K562 (cell line): ENCODE measurements at regions not wholly inside any gene's neighbourhood (a gene's known extent, or its start where the extent isn't known, plus 50 kb on each side); places are given as distances from the start of the nearest gene placed in this dataset.

Experiments used
- ATAC-seq: fragments of 200-7000 bp; cut with Tn5 transposase; 3 replicates; pipeline ENCODE4 v1.9.1; 2020; ENCODE audit warnings: moderate library complexity
- BruUV-seq: library from RNA; stranded (reverse); fragments of 400-500 nt; replicated peaks from 2 replicates; lab custom pipeline; 2021; lab: Mats Ljungman, UMichigan
- CTCF ChIA-PET: fragments of 300-600 bp; formaldehyde crosslinking; extraction: SDS; loops from one replicate; lab custom pipeline; 2021; ENCODE audit warnings: low intra/inter-chr PET ratio; lab: Yijun Ruan, JAX
- POLR2A ChIA-PET: fragments of 300-600, 350-650 bp; sonication (Branson Sonifier 250); formaldehyde crosslinking; extraction: SDS; loops from one replicate; lab custom pipeline; 2021; ENCODE audit warnings: antibody characterized with exemption, inconsistent platforms; lab: Yijun Ruan, JAX
- DNase-seq, 4 experiments: peaks; one replicate each; pipeline versions ENCODE4 v3.0.0 to v3.0.0-alpha.2; 2011 to 2018; ENCODE audit warnings: low spot score in 3 of 4, mixed read lengths in 3 of 4; ENCODE audit errors: extremely low read depth in 1 of 4
- FAIRE-seq: peaks from 2 replicates; lab custom pipeline; 2011; peaks lifted over from hg19 to GRCh38; lab: Jason Lieb, UNC
- H2AFZ ChIP-seq: 2 replicates; pipeline ENCODE4 v1.6.0; 2011; ENCODE audit warnings: low read depth, low read length, control low read depth, inconsistent platforms
- H3K27ac ChIP-seq: fragments of 200-600 bp; 3 replicates; pipeline ENCODE4 v1.8.0; 2011; ENCODE audit warnings: low read depth, mild to moderate bottlenecking, control low read depth, inconsistent platforms, low read length, moderate library complexity, mixed read lengths; ENCODE audit errors: extremely low read depth
- H3K27me3 ChIP-seq, 2 experiments: fragments of 300-600 bp in 1 of 2; 2 replicates in 1 of 2; 3 replicates in 1 of 2; pipeline versions ENCODE4 v1.6.0 to v1.8.0; 2011; ENCODE audit warnings: inconsistent platforms in 2 of 2, low read length in 2 of 2, mild to moderate bottlenecking in 1 of 2, mixed read lengths in 1 of 2, moderate library complexity in 1 of 2; ENCODE audit not compliant: control insufficient read depth in 2 of 2, insufficient read depth in 2 of 2
- H3K36me3 ChIP-seq: fragments of 300-600 bp; 3 replicates; pipeline ENCODE4 v1.8.0; 2011; ENCODE audit warnings: mild to moderate bottlenecking, low read length, inconsistent platforms; ENCODE audit not compliant: control insufficient read depth, insufficient read depth
- H3K4me1 ChIP-seq, 2 experiments: fragments of 200-600 bp in 1 of 2; replicated peaks in 1 of 2; 2 replicates in 1 of 2; 3 replicates in 1 of 2; pipeline versions ENCODE4 v1.5.1 to v1.8.0; 2011; ENCODE audit warnings: inconsistent platforms in 2 of 2, low read length in 2 of 2, mild to moderate bottlenecking in 1 of 2, mixed read lengths in 1 of 2, moderate library complexity in 1 of 2; ENCODE audit not compliant: control insufficient read depth in 2 of 2, insufficient read depth in 2 of 2
- H3K4me2 ChIP-seq: 2 replicates; pipeline ENCODE4 v1.6.1; 2011; ENCODE audit warnings: low read length, control low read depth, inconsistent platforms, mixed read lengths; ENCODE audit not compliant: insufficient read depth
- H3K4me3 ChIP-seq: fragments of 200-600 bp; sonication (generic), shearing (Covaris generic); 2 replicates; pipeline ENCODE4 v1.5.1; 2016; ENCODE audit warnings: control low read depth, inconsistent platforms
- H3K79me2 ChIP-seq: fragments of 200-600 bp; 3 replicates; pipeline ENCODE4 v1.8.0; 2011; ENCODE audit warnings: low read length, inconsistent platforms; ENCODE audit not compliant: control insufficient read depth, insufficient read depth
- H3K9ac ChIP-seq, 2 experiments: 2 replicates each; pipeline versions ENCODE4 v1.6.0 to v1.6.1; 2011; ENCODE audit warnings: low read depth in 2 of 2, low read length in 2 of 2, control low read depth in 1 of 2, inconsistent platforms in 1 of 2, mild to moderate bottlenecking in 1 of 2, mixed read lengths in 1 of 2; ENCODE audit not compliant: insufficient read depth in 1 of 2
- H3K9me1 ChIP-seq: one replicate; pipeline ENCODE4 v1.6.0; 2011; ENCODE audit warnings: inconsistent platforms, mild to moderate bottlenecking, low read length, moderate library complexity; ENCODE audit not compliant: control insufficient read depth, insufficient read depth
- H3K9me3 ChIP-seq: replicated peaks from 2 replicates; pipeline ENCODE4 v1.5.1; 2011; ENCODE audit warnings: low read depth, low read length, inconsistent platforms; ENCODE audit not compliant: control insufficient read depth, insufficient read depth
- H4K20me1 ChIP-seq: replicated peaks from 2 replicates; pipeline ENCODE4 v1.6.1; 2011; ENCODE audit warnings: low read length, inconsistent platforms, mixed read lengths; ENCODE audit not compliant: control insufficient read depth, insufficient read depth
- CUX1 ChIP-seq: fragments of 200-800 bp; sonication (Bioruptor generic); IDR thresholded peaks from 2 replicates; pipeline ENCODE4 v1.6.1; 2016; ENCODE audit warnings: missing genetic modification characterization, missing compliant biosample characterization
- HOXB6 ChIP-seq: fragments of 250-450 bp; sonication (Bioruptor Pico); IDR thresholded peaks from 2 replicates; pipeline ENCODE4 v1.5.1; 2022; ENCODE audit warnings: mild to moderate bottlenecking, borderline replicate concordance
- LARP7 ChIP-seq: fragments of 450-650 bp; IDR thresholded peaks from 2 replicates; pipeline ENCODE4 v1.6.1; 2016
- MAX ChIP-seq: sonication (generic); formaldehyde crosslinking; IDR thresholded peaks from 2 replicates; pipeline ENCODE4 v1.9.0; 2022; ENCODE audit warnings: mild to moderate bottlenecking, missing genetic modification reagents
- MIER1 ChIP-seq: fragments of 450-650 bp; IDR thresholded peaks from 2 replicates; pipeline ENCODE4 v1.6.1; 2016; ENCODE audit warnings: antibody characterized with exemption, mild to moderate bottlenecking, low read depth
- POLR2AphosphoS2 ChIP-seq: IDR thresholded peaks from 2 replicates; pipeline ENCODE4 v1.6.1; 2012; ENCODE audit warnings: low read length, improper control_type of control experiment
- PRDM10 ChIP-seq: fragments of 450-650 bp; IDR thresholded peaks from 2 replicates; pipeline ENCODE4 v1.6.1; 2018; ENCODE audit not compliant: partially characterized antibody
- RNF219 ChIP-seq: fragments of 250-450 bp; sonication (Bioruptor Pico); IDR thresholded peaks from 2 replicates; pipeline ENCODE4 v1.5.0; 2022; ENCODE audit warnings: mild to moderate bottlenecking
- TEAD2 ChIP-seq: fragments of 450-650 bp; IDR thresholded peaks from 2 replicates; pipeline ENCODE4 v1.6.1; 2016; ENCODE audit warnings: missing genetic modification characterization, control low read depth, missing compliant biosample characterization
- ZNF280A ChIP-seq: fragments of 450-650 bp; IDR thresholded peaks from 2 replicates; pipeline ENCODE4 v1.6.1; 2018; ENCODE audit warnings: mild to moderate bottlenecking, low read depth; ENCODE audit not compliant: partially characterized antibody
- WGBS: fragments of 100-300 bp; shearing (Covaris generic); methylation state at CpG from one replicate; pipeline ENCODE4 v1.1.6; 2016; ENCODE audit warnings: low coverage, mixed read lengths; ENCODE audit not compliant: insufficient coverage; ENCODE audit errors: missing lambda C conversion rate; 5-methylcytosine and 5-hydroxymethylcytosine counted together
- in situ Hi-C: fragments of 300-500 bp; cut with MboI; formaldehyde crosslinking; loops from 4 replicates; pipeline ENCODE4 v1.15.0; 2018; ENCODE audit warnings: inconsistent platforms, mixed read lengths
- intact Hi-C: fragments of 100-400 bp; cut with micrococcal nuclease; formaldehyde crosslinking; loops from 2 replicates; pipeline ENCODE4 v1.14.2; 2022

- Histone ChIP-seq H3K9me3 (no peaks in the 10 kb centered on the region; the same call in 1 of the 2 replicates), H3K9me1 (no peaks in the 10 kb centered on the region), H3K27ac (no peak overlapping the region), H3K4me3 (no peak overlapping the region), H2AFZ (no peak overlapping the region), H3K36me3 (no peaks in the 10 kb centered on the region), H3K79me2 (no peaks in the 10 kb centered on the region), H3K4me1 (no peaks in the 10 kb centered on the region), H3K27me3 (no peaks in the 10 kb centered on the region), H4K20me1 (no peaks in the 10 kb centered on the region), H3K9ac (no peak overlapping the region), H3K4me2 (no peak overlapping the region)
- no peak for FAIRE-seq
- BruUV-seq = no TSS peak
- intact Hi-C loops = no loop called here
- no peak for DNase-seq
- in situ Hi-C loops = no loop called here
- ChIA-PET CTCF (no interaction called here), POLR2A (no interaction called here)
- ATAC-seq = no peak
- WGBS = 1% methylated on average over 7 of the region's 7 CpGs
- TF ChIP-seq RNF219 = no peak
- TF ChIP-seq PRDM10 = no peak
- TF ChIP-seq CUX1 = no peak
- TF ChIP-seq POLR2AphosphoS2 = no peak
- no peak for TF ChIP-seq ZNF280A
- TF ChIP-seq HOXB6 (CRISPR knock-in tag) = no peak
- no peak for TF ChIP-seq MIER1
- TF ChIP-seq TEAD2 (tag) = no peak
- no peak for TF ChIP-seq MAX (CRISPR knock-in tag)
- no peak for TF ChIP-seq LARP7
These were observed 381.8 kb downstream of the DCDC2C start for GRCh38 chr2:4085186-4085585.
